Neural cell (in vitro differentiated cells): ENCODE measurements at regions not wholly inside any gene's neighbourhood (a gene's known extent, or its start where the extent isn't known, plus 50 kb on each side); places are given as distances from the start of the nearest gene placed in this dataset.

Source experiments
- CTCF ChIP-seq: fragments of 450-650 bp; IDR thresholded peaks from 2 replicates; pipeline ENCODE4 v1.5.1; 2014; ENCODE audit warnings: antibody characterized with exemption, mild to moderate bottlenecking, moderate library complexity; ENCODE audit not compliant: poor library complexity, severe bottlenecking
- EP300 ChIP-seq: fragments of 450-650 bp; conservative IDR thresholded peaks from 2 replicates; pipeline ENCODE4 v1.6.1; 2014; ENCODE audit warnings: antibody characterized with exemption, mild to moderate bottlenecking, moderate library complexity; ENCODE audit not compliant: poor library complexity, severe bottlenecking
- EZH2 ChIP-seq: fragments of 200-600, 300-800 bp; shearing (Covaris generic), sonication (generic); IDR thresholded peaks from 2 replicates; pipeline ENCODE4 v1.6.1; 2014; ENCODE audit warnings: antibody characterized with exemption, low read length, borderline replicate concordance, mild to moderate bottlenecking; ENCODE audit not compliant: insufficient read depth, poor library complexity, severe bottlenecking
- TF ChIP-seq, protein P1 (sequence below): IDR thresholded peaks from 2 replicates; pipeline ENCODE4 v1.6.1; 2012; ENCODE audit warnings: borderline replicate concordance

DNA sequence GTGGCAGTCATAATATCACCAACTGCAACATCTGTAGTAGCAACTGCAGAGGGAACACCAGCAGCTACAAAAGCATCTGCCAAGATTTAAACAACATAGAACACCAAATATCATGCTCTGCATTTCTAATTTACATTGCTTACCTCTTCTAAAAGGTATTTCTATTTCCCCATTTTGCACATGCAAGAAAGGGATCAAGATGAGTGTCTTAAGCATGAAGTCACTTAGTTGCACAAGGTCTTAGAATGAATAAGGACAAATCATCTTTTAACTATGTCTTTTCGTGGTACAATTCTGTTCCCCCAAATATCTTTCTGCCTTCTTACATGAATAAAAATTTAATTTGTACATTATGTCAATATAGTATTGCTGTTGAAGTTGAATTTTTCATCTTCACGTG is 1746.4 kb downstream of the EFNA5 start:
- TF ChIP-seq CTCF (no peak), EP300 (no peak), EZH2 (no peak)
- TF ChIP-seq, protein P1, sequence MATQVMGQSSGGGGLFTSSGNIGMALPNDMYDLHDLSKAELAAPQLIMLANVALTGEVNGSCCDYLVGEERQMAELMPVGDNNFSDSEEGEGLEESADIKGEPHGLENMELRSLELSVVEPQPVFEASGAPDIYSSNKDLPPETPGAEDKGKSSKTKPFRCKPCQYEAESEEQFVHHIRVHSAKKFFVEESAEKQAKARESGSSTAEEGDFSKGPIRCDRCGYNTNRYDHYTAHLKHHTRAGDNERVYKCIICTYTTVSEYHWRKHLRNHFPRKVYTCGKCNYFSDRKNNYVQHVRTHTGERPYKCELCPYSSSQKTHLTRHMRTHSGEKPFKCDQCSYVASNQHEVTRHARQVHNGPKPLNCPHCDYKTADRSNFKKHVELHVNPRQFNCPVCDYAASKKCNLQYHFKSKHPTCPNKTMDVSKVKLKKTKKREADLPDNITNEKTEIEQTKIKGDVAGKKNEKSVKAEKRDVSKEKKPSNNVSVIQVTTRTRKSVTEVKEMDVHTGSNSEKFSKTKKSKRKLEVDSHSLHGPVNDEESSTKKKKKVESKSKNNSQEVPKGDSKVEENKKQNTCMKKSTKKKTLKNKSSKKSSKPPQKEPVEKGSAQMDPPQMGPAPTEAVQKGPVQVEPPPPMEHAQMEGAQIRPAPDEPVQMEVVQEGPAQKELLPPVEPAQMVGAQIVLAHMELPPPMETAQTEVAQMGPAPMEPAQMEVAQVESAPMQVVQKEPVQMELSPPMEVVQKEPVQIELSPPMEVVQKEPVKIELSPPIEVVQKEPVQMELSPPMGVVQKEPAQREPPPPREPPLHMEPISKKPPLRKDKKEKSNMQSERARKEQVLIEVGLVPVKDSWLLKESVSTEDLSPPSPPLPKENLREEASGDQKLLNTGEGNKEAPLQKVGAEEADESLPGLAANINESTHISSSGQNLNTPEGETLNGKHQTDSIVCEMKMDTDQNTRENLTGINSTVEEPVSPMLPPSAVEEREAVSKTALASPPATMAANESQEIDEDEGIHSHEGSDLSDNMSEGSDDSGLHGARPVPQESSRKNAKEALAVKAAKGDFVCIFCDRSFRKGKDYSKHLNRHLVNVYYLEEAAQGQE, result no peak
